HCT116 (cell line): ENCODE measurements at regions not wholly inside any gene's neighbourhood (a gene's known extent, or its start where the extent isn't known, plus 50 kb on each side); places are given as distances from the start of the nearest gene placed in this dataset.

Experiments used
- ATF3 ChIP-seq: IDR thresholded peaks from 2 replicates; pipeline ENCODE4 v1.6.1; 2012
- CBX3 ChIP-seq: IDR thresholded peaks from 2 replicates; pipeline ENCODE4 v1.6.1; 2012; ENCODE audit warnings: low read depth
- CTCF ChIP-seq, 3 experiments: fragments of 200-600 bp in 1 of 3; sonication (generic) in 1 of 3; IDR thresholded peaks in 2 of 3; conservative IDR thresholded peaks in 1 of 3; 2 replicates each; pipeline ENCODE4 v1.5.1; 2012 to 2017; ENCODE audit warnings: low read depth in 2 of 3, low read length in 2 of 3, antibody characterized with exemption in 1 of 3, borderline replicate concordance in 1 of 3, control low read depth in 1 of 3, mild to moderate bottlenecking in 1 of 3, mixed read lengths in 1 of 3, mixed run types in 1 of 3, moderate library complexity in 1 of 3; ENCODE audit not compliant: insufficient read depth in 1 of 3
- EZH2 ChIP-seq: fragments of 200-600 bp; sonication (generic); IDR thresholded peaks from 2 replicates; pipeline ENCODE4 v1.6.1; 2017; ENCODE audit warnings: antibody characterized with exemption, mixed run types
- FOSL1 ChIP-seq: IDR thresholded peaks from 2 replicates; pipeline ENCODE4 v1.6.1; 2012; ENCODE audit warnings: low read depth
- POLR2A ChIP-seq: IDR thresholded peaks from 2 replicates; pipeline ENCODE4 v1.7.0; 2011; ENCODE audit warnings: borderline replicate concordance; ENCODE audit not compliant: insufficient read depth, insufficient read length; ENCODE audit errors: extremely low read depth
- POLR2AphosphoS5 ChIP-seq: IDR thresholded peaks from 2 replicates; pipeline ENCODE4 v1.6.1; 2011; ENCODE audit warnings: mild to moderate bottlenecking, low read depth, low read length, moderate library complexity
- SIN3A ChIP-seq: IDR thresholded peaks from 2 replicates; pipeline ENCODE4 v1.6.1; 2012; ENCODE audit warnings: low read depth
- TCF7L2 ChIP-seq: IDR thresholded peaks from 2 replicates; pipeline ENCODE4 v1.7.0; 2011; ENCODE audit warnings: borderline replicate concordance, inconsistent platforms; ENCODE audit not compliant: insufficient read depth, insufficient read length; ENCODE audit errors: extremely low read depth

- TF ChIP-seq CTCF (IDR thresholded peaks at IDR 0.05 in 2 of 3, conservative IDR thresholded peaks at IDR 0.05 in 1 of 3; ENCODE audit: borderline replicate concordance in 1 of 3, insufficient read depth in 1 of 3, low read depth in 2 of 3, low read length in 2 of 3) (no peak), ATF3 (no peak), SIN3A (no peak), EZH2 (no peak), TCF7L2 (no peak), POLR2A (no peak), FOSL1 (no peak), CBX3 (no peak), POLR2AphosphoS5 (no peak)
Measured at GRCh38 chr13:27678306-27679040, 56.8 kb downstream of the POLR1D start.
